Esophagus (tissue), 2 donors: ENCODE measurements at regions not wholly inside any gene's neighbourhood (a gene's known extent, or its start where the extent isn't known, plus 50 kb on each side); places are given as distances from the start of the nearest gene placed in this dataset.

Experiments used
- H3K27ac ChIP-seq, 2 donors: one replicate each; pipeline ENCODE4 v1.5.1; 2013; ENCODE audit warnings: low read depth in 2 of 2, mild to moderate bottlenecking in 2 of 2, inconsistent platforms in 1 of 2, low read length in 1 of 2, moderate library complexity in 1 of 2
- H3K27me3 ChIP-seq, 2 donors: one replicate each; pipeline ENCODE4 v1.6.1; 2013; ENCODE audit warnings: low read length in 2 of 2, control low read depth in 1 of 2, mild to moderate bottlenecking in 1 of 2; ENCODE audit not compliant: insufficient read depth in 2 of 2, control insufficient read depth in 1 of 2
- H3K36me3 ChIP-seq, 2 donors: one replicate each; pipeline ENCODE4 v1.6.1; 2013; ENCODE audit warnings: low read length in 1 of 2; ENCODE audit not compliant: control insufficient read depth in 2 of 2, insufficient read depth in 2 of 2
- H3K4me1 ChIP-seq, 2 donors: one replicate each; pipeline ENCODE4 v1.6.1; 2013; ENCODE audit warnings: low read length in 1 of 2; ENCODE audit not compliant: control insufficient read depth in 2 of 2, insufficient read depth in 2 of 2
- H3K4me3 ChIP-seq, 2 donors: one replicate each; pipeline ENCODE4 v1.5.1; 2013; ENCODE audit warnings: low read length in 2 of 2, mild to moderate bottlenecking in 2 of 2, low read depth in 1 of 2, moderate library complexity in 1 of 2
- H3K9me3 ChIP-seq, 2 donors: one replicate each; pipeline ENCODE4 v1.6.1; 2013; ENCODE audit warnings: mild to moderate bottlenecking in 2 of 2, low read depth in 1 of 2, low read length in 1 of 2, moderate library complexity in 1 of 2; ENCODE audit not compliant: control insufficient read depth in 2 of 2, insufficient read depth in 1 of 2
- WGBS, 2 donors: extraction: QIAGEN DNeasy Blood & Tissue Kit; methylation state at CpG; one replicate each; pipeline ENCODE4 v1.1.7; 2013; 5-methylcytosine and 5-hydroxymethylcytosine counted together
- donor health status: healthy with polysubstance abuse.
- donor health status: Bipolar disorder and iron deficiency.

DNA sequence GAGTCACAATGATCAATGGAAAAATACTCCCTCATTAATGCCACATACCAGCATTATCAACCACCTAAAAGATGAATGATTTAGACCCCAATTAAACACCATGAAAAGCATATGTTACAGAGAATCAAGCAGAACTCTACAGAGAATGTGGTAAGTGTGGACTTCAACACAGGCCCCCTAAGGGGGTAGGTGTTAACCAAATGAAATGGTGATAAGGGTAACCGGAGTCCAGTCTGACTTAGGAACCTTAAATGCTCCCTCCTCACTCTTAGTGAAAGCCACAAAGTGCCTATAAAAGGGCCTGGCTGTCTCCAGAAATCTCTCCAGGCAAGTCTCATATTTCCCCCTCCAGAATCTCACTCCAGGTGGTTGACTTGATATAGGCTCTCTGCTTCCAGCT, 149.2 kb upstream of the FOXD3 start:
- H3K4me1 ChIP-seq = no peaks in the 10 kb centered on the region
- no peaks in the 10 kb centered on the region for H3K27me3 ChIP-seq
- no peaks in the 10 kb centered on the region for H3K9me3 ChIP-seq
- 49 to 70% methylated on average over 1 of the region's 1 CpG for WGBS, 2 donors
- no peak overlapping the region for H3K27ac ChIP-seq
- no peaks in the 10 kb centered on the region for H3K36me3 ChIP-seq
- H3K4me3 ChIP-seq = no peak overlapping the region

DNA sequence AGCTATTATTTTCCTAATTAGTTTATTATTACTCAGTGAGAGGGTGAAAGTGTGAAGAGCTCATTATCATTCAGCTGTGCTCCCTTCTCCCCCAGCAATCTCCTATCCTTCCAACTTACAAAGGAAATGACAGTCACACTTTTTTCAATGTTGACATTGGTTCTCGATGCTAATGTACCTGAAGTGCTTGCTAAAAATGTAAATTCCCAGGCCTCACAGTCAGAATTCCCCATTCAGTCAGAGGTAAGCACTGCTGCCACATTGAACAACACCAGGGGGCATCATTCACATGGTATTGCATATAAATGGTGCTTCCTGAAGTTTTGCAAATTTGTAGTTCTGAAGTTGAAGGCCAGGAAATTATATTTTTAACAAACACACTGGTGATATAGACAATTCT, 132.7 kb upstream of the FOXD3 start:
- Histone ChIP-seq H3K27ac (no peak overlapping the region), H3K9me3 (no peaks in the 10 kb centered on the region), H3K4me1 (no peaks in the 10 kb centered on the region), H3K27me3 (no peaks in the 10 kb centered on the region), H3K4me3 (no peak overlapping the region), H3K36me3 (no peaks in the 10 kb centered on the region)
- WGBS, 2 donors = 12 to 18% methylated on average over 1 of the region's 1 CpG

DNA sequence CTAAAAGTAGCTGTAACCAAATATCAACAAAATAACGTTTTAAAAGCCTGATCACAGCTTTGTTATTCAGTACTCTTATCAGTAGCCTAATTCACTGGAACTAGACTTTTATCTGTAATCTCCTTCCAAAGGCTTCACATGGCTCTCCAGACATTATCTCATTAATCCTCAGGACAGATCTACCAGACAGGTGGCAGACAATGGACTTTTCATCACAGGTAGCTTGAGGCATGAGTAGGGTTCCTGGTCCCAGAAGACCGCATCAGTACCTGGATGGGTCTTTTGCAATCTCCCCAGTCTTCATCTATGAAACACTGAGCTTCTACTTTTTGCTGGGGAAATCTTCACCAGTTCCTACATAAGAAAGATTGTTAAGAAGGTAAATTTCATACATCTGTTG, 132.2 kb upstream of the FOXD3 start:
- no peaks in the 10 kb centered on the region for H3K36me3 ChIP-seq
- H3K27ac ChIP-seq = no peak overlapping the region
- no peak overlapping the region for H3K4me3 ChIP-seq
- WGBS, 2 donors = 42 to 52% methylated on average over 2 of the region's 2 CpGs
- no peaks in the 10 kb centered on the region for H3K4me1 ChIP-seq
- no peaks in the 10 kb centered on the region for H3K27me3 ChIP-seq
- H3K9me3 ChIP-seq = no peaks in the 10 kb centered on the region

DNA sequence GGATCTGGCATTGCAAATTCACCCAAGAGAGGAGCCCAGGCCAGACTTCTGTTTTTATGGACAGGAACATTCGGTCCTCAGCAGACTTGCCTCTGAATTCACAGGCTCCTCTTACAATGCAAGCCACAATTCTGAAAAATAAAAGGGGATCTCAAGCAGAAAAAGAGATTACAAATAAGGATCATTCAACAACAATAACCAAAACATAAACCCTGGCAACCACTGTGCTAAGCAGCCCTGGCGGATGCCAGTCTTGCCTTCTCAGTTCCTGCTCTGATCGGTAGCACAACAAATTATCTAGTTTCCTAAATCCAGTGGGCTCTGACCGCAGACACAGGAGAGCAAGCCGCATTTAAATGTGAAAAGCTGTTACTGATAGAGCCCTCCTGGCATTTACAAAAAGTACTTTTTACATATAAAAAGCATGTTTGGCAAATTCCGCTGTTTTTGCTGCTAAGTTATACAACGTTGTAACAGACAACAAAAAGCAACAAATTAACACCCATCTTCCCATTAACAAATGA, 123.4 kb upstream of the FOXD3 start:
- Histone ChIP-seq H3K9me3 (no peaks in the 10 kb centered on the region), H3K4me1 (no peaks in the 10 kb centered on the region), H3K27me3 (peaks cover 0 to 2% of the 10 kb centered on the region in 2 donors), H3K27ac (no peak overlapping the region), H3K4me3 (no peak overlapping the region), H3K36me3 (no peaks in the 10 kb centered on the region)
- WGBS, 2 donors = 42 to 46% methylated on average over 7 of the region's 7 CpGs

DNA sequence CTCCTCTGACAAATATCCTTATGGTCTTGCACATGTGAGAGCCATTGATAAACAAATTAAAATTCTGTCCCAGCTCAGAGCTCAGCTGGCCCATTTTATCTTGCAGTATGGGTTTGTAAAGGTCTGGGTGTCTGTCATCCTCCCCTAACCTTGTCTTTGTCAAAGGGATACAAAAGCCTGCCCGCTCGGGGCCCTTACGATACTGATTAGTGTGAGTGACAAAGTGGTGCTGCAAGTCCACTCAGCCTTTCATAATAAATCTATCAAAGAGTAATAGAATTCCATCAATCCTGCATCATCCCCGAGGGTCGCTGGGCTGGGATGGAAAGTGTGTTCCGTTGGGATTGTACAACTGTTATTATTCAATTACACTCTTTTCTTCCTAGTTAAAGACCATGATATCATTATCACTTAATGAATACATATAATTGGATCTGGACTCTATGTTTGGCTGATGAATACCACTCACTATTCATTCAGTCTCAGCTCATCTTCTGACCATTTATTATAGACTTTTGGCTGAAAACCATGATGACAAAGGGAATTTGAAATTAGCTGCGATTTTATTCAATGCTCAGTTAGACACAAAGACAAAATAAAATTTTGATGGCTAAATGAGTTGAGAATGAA, 122.5 kb upstream of the FOXD3 start:
- H3K36me3 ChIP-seq = no peaks in the 10 kb centered on the region
- 35 to 39% methylated on average over 7 of the region's 7 CpGs for WGBS, 2 donors
- peaks cover 0 to 2% of the 10 kb centered on the region in 2 donors for H3K27me3 ChIP-seq
- H3K27ac ChIP-seq = no peak overlapping the region
- no peaks in the 10 kb centered on the region for H3K9me3 ChIP-seq
- no peaks in the 10 kb centered on the region for H3K4me1 ChIP-seq
- no peak overlapping the region for H3K4me3 ChIP-seq

DNA sequence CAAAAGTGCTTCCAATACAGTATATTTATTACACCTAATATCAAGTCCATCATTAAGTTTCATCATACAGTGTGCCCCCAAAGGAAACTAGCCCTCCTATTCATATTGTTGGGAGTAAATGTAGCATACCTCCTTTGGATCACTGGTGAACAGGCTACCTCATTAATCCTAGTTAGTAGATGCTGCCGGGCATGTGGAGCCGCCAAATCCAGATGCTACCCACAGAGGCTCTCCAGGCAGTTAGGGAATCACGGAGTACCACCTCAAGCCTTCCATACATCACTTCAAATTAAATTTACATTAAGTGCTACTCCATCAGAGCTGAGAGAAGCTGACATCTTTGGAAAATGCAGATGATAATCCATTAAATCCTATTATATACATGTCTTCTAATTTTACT, 121.7 kb upstream of the FOXD3 start:
- Histone ChIP-seq H3K27me3 (peaks cover 0 to 2% of the 10 kb centered on the region in 2 donors), H3K4me3 (no peak overlapping the region), H3K4me1 (no peaks in the 10 kb centered on the region), H3K36me3 (no peaks in the 10 kb centered on the region), H3K27ac (no peak overlapping the region), H3K9me3 (no peaks in the 10 kb centered on the region)
- 39 to 51% methylated on average over 3 of the region's 3 CpGs for WGBS, 2 donors

DNA sequence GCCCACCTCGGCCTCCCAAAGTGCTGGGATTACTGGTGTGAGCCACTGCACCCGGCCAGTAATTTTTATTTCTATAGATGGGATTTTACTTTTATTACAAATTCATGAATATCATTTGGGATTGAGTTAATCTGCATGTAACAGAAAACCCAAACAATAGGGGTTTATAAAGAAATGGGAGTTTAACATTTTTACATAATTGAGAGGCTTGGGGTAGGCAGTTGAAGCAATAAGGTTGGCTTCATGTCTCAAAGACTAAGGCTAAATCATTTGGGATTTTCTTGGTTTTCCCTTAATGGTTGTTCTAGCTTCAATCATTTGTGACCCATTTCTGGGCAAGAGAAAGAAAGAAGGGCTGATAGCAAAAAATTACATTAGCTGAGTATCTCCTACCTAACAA, 118.7 kb upstream of the FOXD3 start:
- 83 to 86% methylated on average over 2 of the region's 2 CpGs for WGBS, 2 donors
- Histone ChIP-seq H3K36me3 (no peaks in the 10 kb centered on the region), H3K4me3 (no peak overlapping the region), H3K27ac (no peak overlapping the region), H3K9me3 (no peaks in the 10 kb centered on the region), H3K27me3 (peaks cover 0 to 2% of the 10 kb centered on the region in 2 donors), H3K4me1 (no peaks in the 10 kb centered on the region)

DNA sequence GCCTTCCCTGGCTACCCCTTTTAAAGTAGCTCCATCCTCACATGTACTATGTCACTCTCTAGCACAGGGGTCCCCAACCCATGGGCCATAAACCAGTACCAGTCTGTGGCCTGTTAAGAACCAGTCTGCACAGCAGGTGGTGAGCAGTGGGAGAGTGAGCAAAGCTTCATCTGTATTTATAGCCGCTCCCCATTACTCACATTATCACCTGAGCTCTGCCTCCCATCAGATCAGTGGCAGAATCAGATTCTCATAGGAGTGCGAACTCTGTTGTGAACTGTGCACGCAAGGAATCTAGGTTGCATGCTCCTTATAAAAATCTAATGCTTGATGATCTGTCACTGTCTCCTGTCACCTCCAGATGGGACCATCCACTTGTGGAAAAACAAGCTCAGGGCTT, 116.6 kb upstream of the FOXD3 start:
- WGBS, 2 donors = 95% methylated on average over 3 of the region's 3 CpGs
- no peaks in the 10 kb centered on the region for H3K9me3 ChIP-seq
- H3K36me3 ChIP-seq = no peaks in the 10 kb centered on the region
- H3K27ac ChIP-seq = no peak overlapping the region
- H3K4me1 ChIP-seq = no peaks in the 10 kb centered on the region
- H3K4me3 ChIP-seq = no peak overlapping the region
- H3K27me3 ChIP-seq = peaks cover 0 to 2% of the 10 kb centered on the region in 2 donors

DNA sequence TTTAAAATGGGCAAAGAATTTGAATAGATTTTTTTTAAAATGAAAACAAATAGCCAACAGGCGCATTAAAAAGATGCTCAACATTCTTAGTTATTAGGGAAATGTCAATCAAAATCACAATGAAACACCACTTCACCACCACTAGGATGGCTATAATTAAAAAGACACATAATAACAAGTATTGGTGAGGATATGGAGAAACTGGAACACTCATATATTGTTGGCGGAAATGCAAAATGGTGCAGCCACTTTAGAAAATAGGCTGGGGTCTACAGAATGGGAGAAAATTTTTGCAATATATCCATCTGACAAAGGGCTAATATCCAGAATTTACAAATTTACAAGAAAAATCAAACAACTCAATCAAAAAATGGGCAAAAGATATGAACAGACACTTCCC, 107.8 kb upstream of the FOXD3 start:
- no peak overlapping the region for H3K27ac ChIP-seq
- H3K9me3 ChIP-seq = no peaks in the 10 kb centered on the region
- H3K27me3 ChIP-seq = no peaks in the 10 kb centered on the region
- no peaks in the 10 kb centered on the region for H3K36me3 ChIP-seq
- no peak overlapping the region for H3K4me3 ChIP-seq
- no peaks in the 10 kb centered on the region for H3K4me1 ChIP-seq
- WGBS, 2 donors = 95 to 96% methylated on average over 2 of the region's 2 CpGs

DNA sequence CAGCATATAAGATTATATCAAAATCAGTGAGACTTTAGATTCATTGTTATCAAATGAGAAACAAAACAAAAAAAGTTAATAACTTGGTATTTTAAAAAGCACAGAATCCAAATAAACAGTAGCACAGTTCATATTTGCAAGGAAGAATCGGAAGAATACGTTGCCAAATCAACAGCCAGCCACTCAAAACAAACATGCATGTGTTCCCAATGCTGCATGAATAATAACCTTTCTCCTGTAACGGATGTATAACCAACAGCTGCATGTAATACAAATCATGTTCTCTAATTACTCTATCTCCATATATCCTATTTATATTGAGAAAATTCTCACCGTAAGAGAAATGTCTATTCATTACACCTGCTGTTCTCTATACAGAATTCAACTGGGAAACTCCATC, 98.9 kb upstream of the FOXD3 start:
- Histone ChIP-seq H3K9me3 (no peaks in the 10 kb centered on the region), H3K4me3 (no peak overlapping the region), H3K27me3 (no peaks in the 10 kb centered on the region), H3K4me1 (no peaks in the 10 kb centered on the region), H3K27ac (no peak overlapping the region), H3K36me3 (no peaks in the 10 kb centered on the region)
- 35 to 49% methylated on average over 4 of the region's 4 CpGs for WGBS, 2 donors
